ENCODE measurements at regions not wholly inside any gene's neighbourhood (a gene's known extent, or its start where the extent isn't known, plus 50 kb on each side); places are given as distances from the start of the nearest gene placed in this dataset.

DNA sequence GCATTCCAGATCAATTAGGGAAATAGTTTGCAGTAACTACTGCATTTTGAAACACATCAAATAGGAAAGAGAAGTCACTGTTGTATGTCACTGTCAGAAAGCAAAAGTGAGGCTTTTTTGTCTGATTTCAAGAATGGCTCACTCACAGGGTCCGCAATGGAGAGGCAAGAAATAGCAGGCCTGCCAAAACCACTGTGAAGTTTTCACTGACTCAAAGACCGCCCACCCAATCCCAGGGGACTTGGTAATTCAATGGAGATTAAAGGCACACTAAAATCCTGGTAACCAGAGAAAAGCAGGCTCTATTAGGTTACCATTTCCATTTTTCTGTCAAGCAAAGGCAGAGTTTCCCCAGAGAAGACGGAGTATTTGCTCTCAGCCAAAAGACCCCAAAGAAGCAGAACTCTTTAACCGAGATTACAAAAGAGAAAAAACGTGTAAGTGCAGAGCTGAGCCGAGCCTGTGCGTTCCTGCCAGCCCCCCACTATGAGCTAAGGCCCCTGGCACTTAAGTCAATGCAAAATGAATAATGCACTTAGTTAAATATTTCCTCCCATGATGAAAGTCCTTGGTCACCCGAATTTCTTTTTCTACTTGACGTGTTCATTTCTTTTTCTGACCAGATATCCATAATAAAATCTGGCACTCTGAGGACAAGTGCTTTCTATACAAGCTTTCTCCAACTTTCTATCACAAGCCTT, 57.0 kb downstream of the FOXL1 start:
- H3K4me1 ChIP-seq (ENCODE audit: control insufficient read depth, extremely low read depth, insufficient read depth, low read length), result no peaks in the 10 kb centered on the region
- H3K9ac ChIP-seq (ENCODE audit: insufficient read depth, low read length), result no peak overlapping the region
- no peak overlapping the region for H3K27ac ChIP-seq (ENCODE audit: insufficient read depth, low read length)
- no peak overlapping the region for H3K4me3 ChIP-seq (replicated peaks in 1 of 4; ENCODE audit: control extremely low read depth in 1 of 4, insufficient read depth in 1 of 4, low read depth in 3 of 4, low read length in 4 of 4)
- H3K9me3 ChIP-seq (ENCODE audit: control insufficient read depth, insufficient read depth, low read depth, low read length), result no peaks in the 10 kb centered on the region
- no peak overlapping the region for H3K4me2 ChIP-seq (ENCODE audit: extremely low read depth, insufficient read depth, low read length)
- H4K20me1 ChIP-seq (ENCODE audit: control insufficient read depth, extremely low read depth, insufficient read depth, low read length), result no peaks in the 10 kb centered on the region
- DNase-seq (ENCODE audit: low read depth in 2 of 2), result peak; percentile 30 to 74
- H3K27me3 ChIP-seq (ENCODE audit: control insufficient read depth, insufficient read depth, low read length), result peaks cover 2% of the 10 kb centered on the region
- H2AFZ ChIP-seq (ENCODE audit: low read length), result no peak overlapping the region
- TF ChIP-seq, protein P1, sequence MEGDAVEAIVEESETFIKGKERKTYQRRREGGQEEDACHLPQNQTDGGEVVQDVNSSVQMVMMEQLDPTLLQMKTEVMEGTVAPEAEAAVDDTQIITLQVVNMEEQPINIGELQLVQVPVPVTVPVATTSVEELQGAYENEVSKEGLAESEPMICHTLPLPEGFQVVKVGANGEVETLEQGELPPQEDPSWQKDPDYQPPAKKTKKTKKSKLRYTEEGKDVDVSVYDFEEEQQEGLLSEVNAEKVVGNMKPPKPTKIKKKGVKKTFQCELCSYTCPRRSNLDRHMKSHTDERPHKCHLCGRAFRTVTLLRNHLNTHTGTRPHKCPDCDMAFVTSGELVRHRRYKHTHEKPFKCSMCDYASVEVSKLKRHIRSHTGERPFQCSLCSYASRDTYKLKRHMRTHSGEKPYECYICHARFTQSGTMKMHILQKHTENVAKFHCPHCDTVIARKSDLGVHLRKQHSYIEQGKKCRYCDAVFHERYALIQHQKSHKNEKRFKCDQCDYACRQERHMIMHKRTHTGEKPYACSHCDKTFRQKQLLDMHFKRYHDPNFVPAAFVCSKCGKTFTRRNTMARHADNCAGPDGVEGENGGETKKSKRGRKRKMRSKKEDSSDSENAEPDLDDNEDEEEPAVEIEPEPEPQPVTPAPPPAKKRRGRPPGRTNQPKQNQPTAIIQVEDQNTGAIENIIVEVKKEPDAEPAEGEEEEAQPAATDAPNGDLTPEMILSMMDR (conservative IDR thresholded peaks at IDR 0.05 in 1 of 2, IDR thresholded peaks at IDR 0.05 in 1 of 2; ENCODE audit: low read depth in 1 of 2, low read length in 2 of 2), result no peak
- no peak for TF ChIP-seq EZH2 (IDR thresholded peaks at IDR 0.05; ENCODE audit: low read length, missing control alignments)
- H3K36me3 ChIP-seq (ENCODE audit: control insufficient read depth, insufficient read depth, low read length), result no peaks in the 10 kb centered on the region
- no peaks in the 10 kb centered on the region for H3K79me2 ChIP-seq (ENCODE audit: control insufficient read depth, insufficient read depth, low read length)

DNA sequence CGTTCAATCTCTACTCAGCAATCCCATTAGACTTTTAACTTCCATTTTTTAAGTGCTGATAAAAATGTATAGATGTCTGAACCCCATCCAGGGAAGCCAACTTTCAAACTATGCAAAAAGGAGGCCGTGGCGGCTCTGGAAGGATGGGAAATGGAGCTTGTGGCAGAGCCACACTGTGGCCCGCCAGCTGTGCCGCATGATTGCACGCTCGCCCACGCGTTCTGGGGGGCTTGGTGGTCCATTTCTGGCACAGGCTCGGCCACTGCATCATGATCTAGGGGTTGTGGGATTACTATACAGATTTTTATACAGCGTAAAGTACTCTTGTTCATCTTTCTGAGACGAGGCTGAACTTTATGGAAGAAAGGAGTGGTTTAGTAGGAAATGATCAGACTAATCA, 57.6 kb downstream of the FOXL1 start:
- TF ChIP-seq, protein P1 (conservative IDR thresholded peaks at IDR 0.05 in 1 of 2, IDR thresholded peaks at IDR 0.05 in 1 of 2; ENCODE audit: low read depth in 1 of 2, low read length in 2 of 2), result no peak
- TF ChIP-seq EZH2 (IDR thresholded peaks at IDR 0.05; ENCODE audit: low read length, missing control alignments), result no peak
- no peaks in the 10 kb centered on the region for H3K79me2 ChIP-seq (ENCODE audit: control insufficient read depth, insufficient read depth, low read length)
- H3K36me3 ChIP-seq (ENCODE audit: control insufficient read depth, insufficient read depth, low read length), result no peaks in the 10 kb centered on the region
- H3K4me1 ChIP-seq (ENCODE audit: control insufficient read depth, extremely low read depth, insufficient read depth, low read length), result no peaks in the 10 kb centered on the region
- H3K9ac ChIP-seq (ENCODE audit: insufficient read depth, low read length), result no peak overlapping the region
- H3K27ac ChIP-seq (ENCODE audit: insufficient read depth, low read length), result no peak overlapping the region
- no peaks in the 10 kb centered on the region for H4K20me1 ChIP-seq (ENCODE audit: control insufficient read depth, extremely low read depth, insufficient read depth, low read length)
- no peaks in the 10 kb centered on the region for H3K9me3 ChIP-seq (ENCODE audit: control insufficient read depth, insufficient read depth, low read depth, low read length)
- no peak overlapping the region for H2AFZ ChIP-seq (ENCODE audit: low read length)
- no peak overlapping the region for H3K4me3 ChIP-seq (replicated peaks in 1 of 4; ENCODE audit: control extremely low read depth in 1 of 4, insufficient read depth in 1 of 4, low read depth in 3 of 4, low read length in 4 of 4)
- peaks cover 2% of the 10 kb centered on the region for H3K27me3 ChIP-seq (ENCODE audit: control insufficient read depth, insufficient read depth, low read length)
- no peak for DNase-seq (ENCODE audit: low read depth in 2 of 2)
- H3K4me2 ChIP-seq (ENCODE audit: extremely low read depth, insufficient read depth, low read length), result no peak overlapping the region

DNA sequence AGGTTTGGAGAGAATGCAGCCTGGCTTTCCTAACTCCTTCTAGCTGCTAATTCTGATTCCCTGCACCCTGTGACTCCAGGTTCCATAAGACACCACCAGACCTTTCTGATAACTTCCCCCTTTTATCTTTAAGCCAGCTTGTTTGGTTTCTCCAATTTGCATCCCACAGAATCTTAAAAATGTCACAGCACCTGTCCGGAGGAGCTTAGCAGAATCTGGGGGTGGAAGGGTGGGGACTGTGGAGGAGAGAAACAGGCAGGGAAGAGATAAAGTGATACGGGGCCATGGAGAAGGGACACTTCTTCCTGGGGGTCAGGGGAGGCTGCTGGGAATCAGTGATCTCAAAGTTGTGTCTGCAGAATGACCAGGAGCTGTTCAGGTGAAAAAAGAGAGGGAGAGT, 59.4 kb downstream of the FOXL1 start:
- TF ChIP-seq, protein P1 (conservative IDR thresholded peaks at IDR 0.05 in 1 of 2, IDR thresholded peaks at IDR 0.05 in 1 of 2; ENCODE audit: low read depth in 1 of 2, low read length in 2 of 2), result no peak
- TF ChIP-seq EZH2 (IDR thresholded peaks at IDR 0.05; ENCODE audit: low read length, missing control alignments), result no peak
- peaks cover 2% of the 10 kb centered on the region for H3K27me3 ChIP-seq (ENCODE audit: control insufficient read depth, insufficient read depth, low read length)
- H3K9ac ChIP-seq (ENCODE audit: insufficient read depth, low read length), result no peak overlapping the region
- no peak overlapping the region for H2AFZ ChIP-seq (ENCODE audit: low read length)
- H3K36me3 ChIP-seq (ENCODE audit: control insufficient read depth, insufficient read depth, low read length), result no peaks in the 10 kb centered on the region
- H3K4me1 ChIP-seq (ENCODE audit: control insufficient read depth, extremely low read depth, insufficient read depth, low read length), result no peaks in the 10 kb centered on the region
- H3K79me2 ChIP-seq (ENCODE audit: control insufficient read depth, insufficient read depth, low read length), result no peaks in the 10 kb centered on the region
- no peaks in the 10 kb centered on the region for H3K9me3 ChIP-seq (ENCODE audit: control insufficient read depth, insufficient read depth, low read depth, low read length)
- DNase-seq (ENCODE audit: low read depth in 2 of 2), result no peak
- no peak overlapping the region for H3K4me3 ChIP-seq (replicated peaks in 1 of 4; ENCODE audit: control extremely low read depth in 1 of 4, insufficient read depth in 1 of 4, low read depth in 3 of 4, low read length in 4 of 4)
- no peaks in the 10 kb centered on the region for H4K20me1 ChIP-seq (ENCODE audit: control insufficient read depth, extremely low read depth, insufficient read depth, low read length)
- no peak overlapping the region for H3K4me2 ChIP-seq (ENCODE audit: extremely low read depth, insufficient read depth, low read length)
- no peak overlapping the region for H3K27ac ChIP-seq (ENCODE audit: insufficient read depth, low read length)
